HEK293T (cell line): ENCODE measurements at regions not wholly inside any gene's neighbourhood (a gene's known extent, or its start where the extent isn't known, plus 50 kb on each side); places are given as distances from the start of the nearest gene placed in this dataset.
"Not testable (repeated sequence)": the region's sequence is repeated elsewhere in the genome, so short reads cannot be mapped to it uniquely, and the experiment has no call there.

Experiments
- CTCF ChIA-PET: fragments of 350-600 bp; formaldehyde crosslinking; extraction: SDS; loops from one replicate; lab custom pipeline; 2021; ENCODE audit warnings: antibody characterized with exemption, inconsistent platforms; lab: Yijun Ruan, JAX
- POLR2A ChIA-PET: fragments of 350-600 bp; formaldehyde crosslinking; extraction: SDS; loops from one replicate; lab custom pipeline; 2020; ENCODE audit warnings: antibody characterized with exemption, inconsistent platforms; lab: Yijun Ruan, JAX
- DNase-seq: peaks from one replicate; pipeline ENCODE4 v3.0.0; 2012; ENCODE audit warnings: mixed read lengths; ENCODE audit errors: extremely low spot score
- ARNT ChIP-seq: fragments of 450-650 bp; IDR thresholded peaks from 2 replicates; pipeline ENCODE4 v1.6.1; 2017; ENCODE audit warnings: mild to moderate bottlenecking
- BHLHE40 ChIP-seq: fragments of 450-650 bp; IDR thresholded peaks from 2 replicates; pipeline ENCODE4 v1.6.1; 2016; ENCODE audit warnings: mild to moderate bottlenecking, moderate library complexity, borderline replicate concordance
- CTBP1 ChIP-seq: fragments of 450-650 bp; IDR thresholded peaks from 2 replicates; pipeline ENCODE4 v1.6.1; 2016; ENCODE audit warnings: borderline replicate concordance
- ELF4 ChIP-seq: fragments of 450-650 bp; IDR thresholded peaks from 2 replicates; pipeline ENCODE4 v1.6.1; 2017; ENCODE audit warnings: antibody characterized with exemption
- FOXA1 ChIP-seq: fragments of 450-650 bp; IDR thresholded peaks from 2 replicates; pipeline ENCODE4 v1.6.1; 2016; ENCODE audit warnings: mild to moderate bottlenecking
- FOXK2 ChIP-seq: fragments of 450-650 bp; IDR thresholded peaks from 2 replicates; pipeline ENCODE4 v1.6.1; 2016; ENCODE audit warnings: mild to moderate bottlenecking
- FOXM1 ChIP-seq: fragments of 450-650 bp; IDR thresholded peaks from 2 replicates; pipeline ENCODE4 v1.6.1; 2017; ENCODE audit warnings: mild to moderate bottlenecking, borderline replicate concordance
- HDGF ChIP-seq: fragments of 450-650 bp; IDR thresholded peaks from 2 replicates; pipeline ENCODE4 v1.6.1; 2017; ENCODE audit warnings: antibody characterized with exemption, borderline replicate concordance
- L3MBTL2 ChIP-seq: fragments of 450-650 bp; conservative IDR thresholded peaks from 2 replicates; pipeline ENCODE4 v1.6.1; 2016; ENCODE audit warnings: mild to moderate bottlenecking
- LEF1 ChIP-seq: fragments of 450-650 bp; IDR thresholded peaks from 2 replicates; pipeline ENCODE4 v1.6.1; 2017; ENCODE audit warnings: mild to moderate bottlenecking, borderline replicate concordance
- NFRKB ChIP-seq: fragments of 450-650 bp; IDR thresholded peaks from 2 replicates; pipeline ENCODE4 v1.6.1; 2016; ENCODE audit warnings: mild to moderate bottlenecking, moderate library complexity
- SP1 ChIP-seq: fragments of 450-650 bp; IDR thresholded peaks from 2 replicates; pipeline ENCODE4 v1.6.1; 2017
- SUZ12 ChIP-seq: fragments of 450-650 bp; IDR thresholded peaks from 2 replicates; pipeline ENCODE4 v1.6.1; 2016; ENCODE audit warnings: mild to moderate bottlenecking
- TARDBP ChIP-seq: fragments of 450-650 bp; IDR thresholded peaks from 2 replicates; pipeline ENCODE4 v1.6.1; 2016
- ZNF384 ChIP-seq: fragments of 450-650 bp; IDR thresholded peaks from 2 replicates; pipeline ENCODE4 v1.6.1; 2016
- TF ChIP-seq, protein P1 (sequence below): fragments of 450-650 bp; IDR thresholded peaks from 2 replicates; pipeline ENCODE4 v1.6.1; 2016

DNA sequence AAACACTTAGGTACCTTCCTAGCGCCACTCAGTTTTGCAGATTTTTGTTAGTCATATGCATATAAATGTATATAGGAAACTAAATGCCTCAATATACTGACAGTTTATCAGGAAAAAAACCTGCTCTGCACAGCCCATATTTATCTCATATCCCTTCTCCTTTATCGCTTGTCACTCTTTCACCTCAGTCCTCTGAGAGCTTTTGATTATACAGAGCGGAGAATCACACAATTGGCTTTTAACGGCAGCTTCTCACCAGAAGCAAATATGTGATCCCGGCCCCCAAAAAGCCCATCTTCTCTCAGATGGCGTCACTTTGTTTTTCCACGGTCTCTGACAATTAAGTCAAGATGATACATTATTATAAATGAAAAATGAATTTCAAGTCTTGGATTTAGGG is 362.6 kb downstream of the DNAH5 start:
- POLR2A ChIA-PET = no interaction called here
- TF ChIP-seq BHLHE40 (no peak), HDGF (no peak), ELF4 (no peak), FOXA1 (no peak), TARDBP (no peak), CTBP1 (no peak), FOXK2 (no peak), ZNF384 (no peak), NFRKB (no peak), L3MBTL2 (no peak), ARNT (no peak), SP1 (no peak), FOXM1 (no peak), LEF1 (no peak), SUZ12 (no peak)
- TF ChIP-seq, protein P1, sequence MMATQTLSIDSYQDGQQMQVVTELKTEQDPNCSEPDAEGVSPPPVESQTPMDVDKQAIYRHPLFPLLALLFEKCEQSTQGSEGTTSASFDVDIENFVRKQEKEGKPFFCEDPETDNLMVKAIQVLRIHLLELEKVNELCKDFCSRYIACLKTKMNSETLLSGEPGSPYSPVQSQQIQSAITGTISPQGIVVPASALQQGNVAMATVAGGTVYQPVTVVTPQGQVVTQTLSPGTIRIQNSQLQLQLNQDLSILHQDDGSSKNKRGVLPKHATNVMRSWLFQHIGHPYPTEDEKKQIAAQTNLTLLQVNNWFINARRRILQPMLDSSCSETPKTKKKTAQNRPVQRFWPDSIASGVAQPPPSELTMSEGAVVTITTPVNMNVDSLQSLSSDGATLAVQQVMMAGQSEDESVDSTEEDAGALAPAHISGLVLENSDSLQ = no peak
- DNase-seq = no peak
- CTCF ChIA-PET = no interaction called here

DNA sequence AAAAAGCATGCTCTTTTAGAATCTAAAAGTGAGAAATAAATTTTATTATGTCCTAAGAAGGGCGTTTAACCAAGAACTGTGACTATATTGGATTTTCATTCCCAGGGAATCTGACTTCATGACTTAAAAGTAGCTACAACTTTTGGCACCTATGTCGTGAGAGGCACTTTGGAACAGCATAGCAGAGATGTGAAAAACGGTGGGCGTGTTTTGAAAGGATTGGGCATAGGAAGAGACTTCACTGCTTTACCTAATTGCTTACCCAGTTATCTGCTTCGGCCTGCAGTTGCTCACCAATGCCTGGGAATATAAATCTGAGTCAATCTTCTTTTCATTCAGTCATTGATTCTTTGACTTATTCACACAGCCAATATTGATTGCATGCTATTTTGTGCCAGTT is 363.4 kb downstream of the DNAH5 start:
- no peak for DNase-seq
- POLR2A ChIA-PET = no interaction called here
- TF ChIP-seq ZNF384 (no peak), ARNT (no peak), HDGF (no peak), BHLHE40 (no peak), TARDBP (no peak)
- CTCF ChIA-PET = interaction anchor here (0.6 kb wide), 1 partner anchor 180 kb away, joined by 3 read pairs; no protein-coding TSS in a partner anchor

DNA sequence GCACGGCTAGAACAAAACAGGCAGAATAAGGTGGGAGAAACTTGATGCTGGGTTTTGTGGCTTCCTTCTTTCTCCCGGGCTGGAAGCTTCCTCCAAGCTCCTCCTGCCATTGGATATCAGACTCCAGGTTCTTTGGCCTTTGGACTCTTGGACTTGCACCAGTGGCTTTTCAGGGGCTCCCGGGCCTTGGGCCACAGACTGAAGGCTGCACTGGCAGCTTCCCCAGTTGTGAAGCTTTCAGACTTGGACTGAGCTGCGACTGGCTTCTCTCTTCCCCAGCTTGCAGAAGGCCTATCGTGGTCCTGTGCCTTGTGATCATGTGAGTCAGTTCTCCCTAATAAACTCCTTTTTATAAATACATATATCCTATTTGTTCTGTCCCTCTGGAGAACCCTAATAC is 364.4 kb downstream of the DNAH5 start:
- TF ChIP-seq ZNF384 (no peak), FOXK2 (no peak), NFRKB (no peak)
- ChIA-PET CTCF (no interaction called here), POLR2A (no interaction called here)
- no peak for DNase-seq

DNA sequence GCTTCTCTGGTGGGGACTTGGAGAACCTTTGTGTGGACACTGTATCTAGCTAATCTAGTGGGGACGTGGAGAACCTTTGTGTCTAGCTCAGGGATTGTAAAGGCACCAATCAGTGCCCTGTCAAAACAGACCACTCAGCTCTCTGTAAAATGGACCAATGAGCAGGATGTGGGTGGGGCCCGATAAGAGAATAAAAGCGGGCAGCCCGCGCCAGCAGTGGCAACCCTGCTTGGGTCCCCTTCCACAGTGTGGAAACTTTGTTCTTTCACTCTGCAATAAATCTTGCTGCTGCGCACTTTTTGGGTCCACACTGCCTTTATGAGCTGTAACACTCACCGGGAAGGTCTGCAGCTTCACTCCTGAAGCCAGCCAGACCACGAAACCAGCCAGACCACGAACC is 365.4 kb downstream of the DNAH5 start:
- CTCF ChIA-PET, DNase-seq, POLR2A ChIA-PET: not testable (repeated sequence)

DNA sequence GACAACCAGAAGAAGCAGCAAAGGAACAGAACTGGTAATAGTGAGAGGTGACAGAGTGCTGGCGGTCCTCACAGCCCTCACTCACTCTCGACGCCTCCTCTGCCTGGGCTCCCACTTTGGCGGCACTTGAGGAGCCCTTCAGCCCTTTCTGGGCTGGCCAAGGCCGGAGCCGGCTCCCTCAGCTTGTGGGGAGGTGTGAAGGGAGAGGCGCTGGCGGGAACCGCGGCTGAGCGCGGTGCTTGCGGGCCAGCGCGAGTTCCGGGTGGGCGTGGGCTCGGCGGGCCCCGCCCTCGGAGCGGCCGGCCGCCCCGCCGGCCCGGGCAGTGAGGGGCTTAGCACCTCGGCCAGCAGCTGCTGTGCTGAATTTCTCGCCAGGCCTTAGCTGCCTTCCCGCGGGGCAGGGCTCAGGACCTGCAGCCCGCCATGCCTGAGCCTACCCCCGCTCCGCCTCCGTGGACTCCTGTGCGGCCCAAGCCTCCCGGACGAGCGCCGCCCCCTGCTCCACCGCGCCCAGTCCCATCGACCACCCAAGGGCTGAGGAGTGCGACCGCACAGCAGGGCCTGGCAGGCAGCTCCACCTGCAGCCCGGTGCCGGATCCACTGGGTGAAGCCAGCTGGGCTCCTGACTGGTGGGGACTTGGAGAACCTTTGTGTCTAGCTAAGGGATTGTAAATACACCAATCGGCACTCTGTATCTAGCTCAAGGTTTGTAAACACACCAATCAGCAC is 366.0 kb downstream of the DNAH5 start:
- CTCF ChIA-PET, POLR2A ChIA-PET: not testable (repeated sequence)

DNA sequence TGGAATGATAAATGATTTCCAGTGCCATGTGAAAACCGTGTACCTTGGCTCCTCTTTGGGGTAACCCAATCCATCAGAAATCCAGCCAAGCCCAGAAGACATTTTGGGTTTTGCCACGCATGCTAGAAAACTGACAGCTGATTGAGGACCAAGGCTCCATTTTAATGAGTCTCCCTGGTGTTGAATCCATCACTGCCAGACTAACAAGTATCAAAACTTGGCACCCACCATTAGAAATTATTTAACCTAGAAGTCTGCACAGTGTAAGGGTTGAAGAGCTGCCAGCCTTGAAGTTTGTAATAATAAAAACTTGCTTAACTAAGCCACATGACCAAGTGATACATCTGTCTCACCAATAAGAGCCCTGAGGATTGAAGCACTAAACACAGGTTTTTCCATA is 369.9 kb downstream of the DNAH5 start:
- POLR2A ChIA-PET = no interaction called here
- CTCF ChIA-PET = no interaction called here
- no peak for DNase-seq
- TF ChIP-seq, protein P1 = no peak
- TF ChIP-seq ZNF384 = no peak
- no peak for TF ChIP-seq FOXM1
- TF ChIP-seq SUZ12 = no peak
- TF ChIP-seq HDGF = no peak
- TF ChIP-seq L3MBTL2 = no peak
- TF ChIP-seq FOXK2 = no peak

More for the DNA sequence above, 366.0 kb downstream of the DNAH5 start:
- not testable (repeated sequence) for DNase-seq

DNA sequence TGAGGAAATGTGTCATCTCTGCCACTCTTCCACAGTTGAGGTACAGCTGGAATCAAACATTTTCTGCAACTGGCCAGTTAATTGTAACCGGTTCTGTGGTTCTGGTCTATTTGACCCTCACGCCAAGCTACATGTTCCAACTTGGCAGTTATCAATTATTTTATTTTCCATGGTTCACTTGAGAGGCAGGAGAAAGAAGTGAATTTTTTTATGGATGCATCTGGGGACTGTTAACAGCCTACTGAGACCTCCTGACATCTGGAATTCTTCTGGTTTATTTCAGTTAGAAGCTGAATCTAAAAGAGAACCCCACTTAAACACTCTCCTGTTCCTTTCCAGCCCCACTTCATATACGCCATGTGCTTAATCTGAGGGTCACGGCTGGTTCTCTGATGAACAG is 372.3 kb downstream of the DNAH5 start:
- ChIA-PET CTCF (no interaction called here), POLR2A (no interaction called here)
- TF ChIP-seq FOXK2 (no peak), HDGF (no peak), SP1 (no peak), FOXM1 (no peak), ARNT (no peak), TARDBP (no peak), CTBP1 (no peak)
- no peak for DNase-seq

DNA sequence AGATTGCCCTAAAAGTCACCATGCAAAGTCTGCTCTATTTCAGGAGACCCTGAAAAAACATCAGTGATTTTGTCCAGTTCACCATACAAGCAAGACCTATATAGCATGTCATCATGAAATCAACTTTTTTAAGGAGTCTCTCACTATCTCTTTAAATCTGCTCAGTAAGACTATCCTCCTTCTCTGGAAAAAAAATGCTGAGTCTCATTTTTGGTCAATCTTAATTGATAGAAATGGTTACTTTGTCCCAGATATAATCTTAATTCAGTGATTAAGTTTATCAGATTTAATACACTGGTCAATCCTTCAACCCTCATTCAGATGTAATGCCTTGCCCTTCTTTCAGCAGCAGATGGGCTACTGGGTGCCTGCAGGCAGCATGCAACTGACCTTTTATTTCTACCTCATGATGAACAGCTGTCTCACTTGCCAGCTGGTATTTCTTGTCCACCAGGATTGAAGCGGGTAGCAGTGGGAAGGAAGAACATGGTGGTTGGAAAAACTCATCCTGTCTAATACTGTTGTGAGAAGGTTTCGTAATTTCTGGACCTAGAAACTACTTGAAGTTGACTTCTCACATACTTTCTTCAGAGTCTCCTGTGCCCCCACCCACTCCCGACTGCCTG is 375.3 kb downstream of the DNAH5 start:
- ChIA-PET POLR2A (no interaction called here), CTCF (no interaction called here)
- TF ChIP-seq, protein P1 = no peak
- no peak for TF ChIP-seq ARNT
- TF ChIP-seq FOXA1 = no peak
- no peak for TF ChIP-seq ZNF384
- no peak for TF ChIP-seq ELF4
- TF ChIP-seq CTBP1 = no peak
- TF ChIP-seq L3MBTL2 = no peak
- TF ChIP-seq FOXK2 = no peak
- no peak for TF ChIP-seq TARDBP
- TF ChIP-seq BHLHE40 = no peak
- TF ChIP-seq HDGF = no peak
- TF ChIP-seq NFRKB = no peak
- TF ChIP-seq FOXM1 = no peak
- TF ChIP-seq SP1 = no peak
- no peak for TF ChIP-seq LEF1
- no peak for DNase-seq
